Smooth muscle cell (in vitro differentiated cells): ENCODE measurements at regions not wholly inside any gene's neighbourhood (a gene's known extent, or its start where the extent isn't known, plus 50 kb on each side); places are given as distances from the start of the nearest gene placed in this dataset.

Experiments used
- DNase-seq: peaks from one replicate; lab custom pipeline; 2025; ENCODE audit not compliant: unreplicated experiment; lab: John Stamatoyannopoulos, UW
- H2AFZ ChIP-seq: fragments of 200-600 bp; sonication (generic); 2 replicates; pipeline ENCODE4 v1.6.0; 2016; ENCODE audit warnings: antibody characterized with exemption, low read depth, mild to moderate bottlenecking
- H3F3A ChIP-seq: fragments of 200-600 bp; sonication (generic); 2 replicates; pipeline ENCODE4 v1.6.0; 2017; ENCODE audit warnings: antibody characterized with exemption, low read depth
- H3K27ac ChIP-seq: fragments of 200-600 bp; sonication (generic); 2 replicates; pipeline ENCODE4 v1.5.1; 2016; ENCODE audit warnings: low read depth, mild to moderate bottlenecking
- H3K27me3 ChIP-seq: fragments of 200-600 bp; sonication (generic); 2 replicates; pipeline ENCODE4 v1.6.1; 2016; ENCODE audit warnings: low read depth, mild to moderate bottlenecking
- H3K36me3 ChIP-seq: fragments of 200-600 bp; sonication (generic); 2 replicates; pipeline ENCODE4 v1.5.1; 2016; ENCODE audit warnings: low read depth
- H3K4me1 ChIP-seq: fragments of 200-600 bp; sonication (generic); 2 replicates; pipeline ENCODE4 v1.5.1; 2016; ENCODE audit warnings: low read depth
- H3K4me2 ChIP-seq: fragments of 200-600 bp; sonication (generic); 2 replicates; pipeline ENCODE4 v1.6.0; 2016; ENCODE audit warnings: mild to moderate bottlenecking
- H3K4me3 ChIP-seq: fragments of 200-600 bp; sonication (generic); 2 replicates; pipeline ENCODE4 v1.5.1; 2016; ENCODE audit warnings: mild to moderate bottlenecking
- H3K79me2 ChIP-seq: fragments of 200-600 bp; sonication (generic); 2 replicates; pipeline ENCODE4 v1.6.0; 2016; ENCODE audit warnings: low read depth, mild to moderate bottlenecking
- H3K9ac ChIP-seq: fragments of 200-600 bp; sonication (generic); 2 replicates; pipeline ENCODE4 v1.6.0; 2016; ENCODE audit warnings: low read depth
- H3K9me3 ChIP-seq: fragments of 200-600 bp; sonication (generic); replicated peaks from 2 replicates; pipeline ENCODE4 v1.5.1; 2016; ENCODE audit warnings: low read depth
- H4K20me1 ChIP-seq: fragments of 200-600 bp; sonication (generic); 2 replicates; pipeline ENCODE4 v1.6.0; 2016; ENCODE audit warnings: low read depth
- CTCF ChIP-seq: fragments of 200-600 bp; sonication (generic); IDR thresholded peaks from 2 replicates; pipeline ENCODE4 v1.5.1; 2017; ENCODE audit warnings: borderline replicate concordance, mild to moderate bottlenecking, antibody characterized with exemption; ENCODE audit not compliant: insufficient read depth, poor library complexity, severe bottlenecking
- WGBS: methylation state at CpG from one replicate; pipeline ENCODE4 v1.1.7; 2016; ENCODE audit warnings: low lambda C conversion rate; 5-methylcytosine and 5-hydroxymethylcytosine counted together

- Histone ChIP-seq H3K27ac (no peak overlapping the region), H3K36me3 (no peaks in the 10 kb centered on the region), H3K27me3 (no peaks in the 10 kb centered on the region), H3K4me1 (no peaks in the 10 kb centered on the region), H3K4me3 (no peak overlapping the region), H3K9ac (no peak overlapping the region), H4K20me1 (no peaks in the 10 kb centered on the region), H2AFZ (no peak overlapping the region), H3K9me3 (no peaks in the 10 kb centered on the region), H3F3A (no peaks in the 10 kb centered on the region), H3K4me2 (no peak overlapping the region), H3K79me2 (no peaks in the 10 kb centered on the region)
- no peak for DNase-seq
- WGBS, result 100% methylated on average over 2 of the region's 2 CpGs
- TF ChIP-seq CTCF, result no peak
Measured at GRCh38 chr6:12479451-12479850, 189.3 kb downstream of the EDN1 start.

- Histone ChIP-seq H2AFZ (no peak overlapping the region), H3K27ac (no peak overlapping the region), H3K4me1 (no peaks in the 10 kb centered on the region), H3K9ac (no peak overlapping the region), H3F3A (no peaks in the 10 kb centered on the region), H3K27me3 (no peaks in the 10 kb centered on the region), H3K4me3 (no peak overlapping the region), H4K20me1 (no peaks in the 10 kb centered on the region), H3K4me2 (no peak overlapping the region), H3K9me3 (no peaks in the 10 kb centered on the region), H3K79me2 (no peaks in the 10 kb centered on the region), H3K36me3 (no peaks in the 10 kb centered on the region)
- no peak for DNase-seq
- no peak for TF ChIP-seq CTCF
- WGBS, result 91% methylated on average over 2 of the region's 2 CpGs
Measured at GRCh38 chr6:12479881-12480280, 189.7 kb downstream of the EDN1 start.

- no peaks in the 10 kb centered on the region for H3K9me3 ChIP-seq
- WGBS, result 89% methylated on average over 3 of the region's 3 CpGs
- no peaks in the 10 kb centered on the region for H3K4me1 ChIP-seq
Measured at GRCh38 chr6:12480379-12480778, 190.2 kb downstream of the EDN1 start.

More at GRCh38 chr6:12480379-12480778, 190.2 kb downstream of the EDN1 start:
- Histone ChIP-seq H2AFZ (no peak overlapping the region), H3K27me3 (no peaks in the 10 kb centered on the region), H3K79me2 (no peaks in the 10 kb centered on the region), H3F3A (no peaks in the 10 kb centered on the region), H3K4me2 (no peak overlapping the region), H3K36me3 (no peaks in the 10 kb centered on the region), H3K27ac (no peak overlapping the region), H3K4me3 (no peak overlapping the region), H3K9ac (no peak overlapping the region), H4K20me1 (no peaks in the 10 kb centered on the region)
- TF ChIP-seq CTCF, result no peak
- DNase-seq, result no peak
